WTC11 (cell line): ENCODE measurements at regions not wholly inside any gene's neighbourhood (a gene's known extent, or its start where the extent isn't known, plus 50 kb on each side); places are given as distances from the start of the nearest gene placed in this dataset.

Source experiments
- ATAC-seq: fragments of 200-7000 bp; cut with Tn5 transposase; 2 replicates; pipeline ENCODE4 v1.10.0; 2021; ENCODE audit warnings: mild to moderate bottlenecking, moderate library complexity
- CTCF ChIA-PET: fragments of 300-600 bp; sonication (Branson Sonifier 250); formaldehyde crosslinking; loops from one replicate; lab custom pipeline; 2021; ENCODE audit warnings: antibody characterized with exemption; lab: Charles Lee
- POLR2A ChIA-PET: fragments of 350-600 bp; sonication (Branson Sonifier 250); formaldehyde crosslinking; loops from one replicate; lab custom pipeline; 2021; ENCODE audit warnings: antibody characterized with exemption; lab: Charles Lee
- DNase-seq: peaks from one replicate; pipeline ENCODE4 v3.0.0; 2021; ENCODE audit warnings: low spot score
- H3K27ac Mint-ChIP-seq: 2 replicates; pipeline ENCODE4 v1.8.0; 2021; ENCODE audit warnings: mixed read lengths
- H3K27me3 Mint-ChIP-seq: 2 replicates; pipeline ENCODE4 v1.8.0; 2021; ENCODE audit warnings: low read depth, mild to moderate bottlenecking, moderate library complexity, mixed read lengths
- H3K36me3 Mint-ChIP-seq: 2 replicates; pipeline ENCODE4 v1.8.0; 2021; ENCODE audit warnings: mixed read lengths
- H3K4me1 Mint-ChIP-seq: 2 replicates; pipeline ENCODE4 v1.8.0; 2022; ENCODE audit warnings: mixed read lengths
- H3K4me3 Mint-ChIP-seq: 2 replicates; pipeline ENCODE4 v1.8.0; 2021; ENCODE audit warnings: mild to moderate bottlenecking, moderate library complexity, mixed read lengths
- H3K9me3 Mint-ChIP-seq: 2 replicates; pipeline ENCODE4 v1.8.0; 2021; ENCODE audit warnings: mixed read lengths
- ATF1 ChIP-seq: sonication (generic); formaldehyde crosslinking; IDR thresholded peaks from 2 replicates; pipeline ENCODE4 v1.8.1; 2023; ENCODE audit warnings: mild to moderate bottlenecking, moderate library complexity, missing genetic modification reagents
- CREM ChIP-seq: sonication (generic); formaldehyde crosslinking; IDR thresholded peaks from 2 replicates; pipeline ENCODE4 v1.8.1; 2022; ENCODE audit warnings: mild to moderate bottlenecking, missing genetic modification reagents, moderate library complexity
- FOXP1 ChIP-seq: sonication (generic); formaldehyde crosslinking; IDR thresholded peaks from 2 replicates; pipeline ENCODE4 v1.8.0; 2022; ENCODE audit warnings: missing genetic modification reagents, mild to moderate bottlenecking, moderate library complexity, borderline replicate concordance
- GRHL2 ChIP-seq: fragments of 250-450 bp; sonication (Bioruptor Pico); IDR thresholded peaks from 2 replicates; pipeline ENCODE4 v1.8.0; 2022; ENCODE audit warnings: mild to moderate bottlenecking, moderate library complexity; ENCODE audit not compliant: insufficient replicate concordance, severe bottlenecking
- MAX ChIP-seq: sonication (generic); formaldehyde crosslinking; IDR thresholded peaks from 2 replicates; pipeline ENCODE4 v1.8.0; 2022; ENCODE audit warnings: mild to moderate bottlenecking, missing genetic modification reagents
- NFATC4 ChIP-seq: fragments of 250-450 bp; sonication (Bioruptor Pico); IDR thresholded peaks from 2 replicates; pipeline ENCODE4 v1.9.0; 2021; ENCODE audit warnings: mild to moderate bottlenecking
- PREB ChIP-seq: sonication (generic); formaldehyde crosslinking; IDR thresholded peaks from 2 replicates; pipeline ENCODE4 v1.8.1; 2022; ENCODE audit warnings: mild to moderate bottlenecking, missing genetic modification reagents, moderate library complexity, borderline replicate concordance
- SMAD4 ChIP-seq: sonication (generic); formaldehyde crosslinking; IDR thresholded peaks from 2 replicates; pipeline ENCODE4 v1.8.0; 2022; ENCODE audit warnings: mild to moderate bottlenecking, missing genetic modification reagents
- ZNF219 ChIP-seq: sonication (generic); formaldehyde crosslinking; IDR thresholded peaks from 2 replicates; pipeline ENCODE4 v1.8.0; 2023; ENCODE audit warnings: missing genetic modification reagents, mild to moderate bottlenecking, borderline replicate concordance
- ZNF232 ChIP-seq: sonication (generic); formaldehyde crosslinking; IDR thresholded peaks from 2 replicates; pipeline ENCODE4 v1.8.0; 2022; ENCODE audit warnings: mild to moderate bottlenecking, missing genetic modification reagents
- ZNF396 ChIP-seq: fragments of 250-450 bp; sonication (Bioruptor Pico); IDR thresholded peaks from 2 replicates; pipeline ENCODE4 v1.8.0; 2021; ENCODE audit warnings: mild to moderate bottlenecking, moderate library complexity, borderline replicate concordance
- ZNF416 ChIP-seq: fragments of 250-450 bp; sonication (Bioruptor Pico); IDR thresholded peaks from 2 replicates; pipeline ENCODE4 v1.9.0; 2021; ENCODE audit warnings: mild to moderate bottlenecking, inconsistent platforms
- TF ChIP-seq, protein P1 (sequence below): sonication (generic); formaldehyde crosslinking; IDR thresholded peaks from 2 replicates; pipeline ENCODE4 v1.8.1; 2023; ENCODE audit warnings: mild to moderate bottlenecking, moderate library complexity, missing genetic modification reagents
- TF ChIP-seq, protein P2 (sequence below): sonication (generic); formaldehyde crosslinking; IDR thresholded peaks from 2 replicates; pipeline ENCODE4 v1.8.1; 2022; ENCODE audit warnings: missing genetic modification reagents, borderline replicate concordance
- TF ChIP-seq, protein P3 (sequence below): sonication (generic); formaldehyde crosslinking; IDR thresholded peaks from 2 replicates; pipeline ENCODE4 v1.8.0; 2023; ENCODE audit warnings: mild to moderate bottlenecking, missing genetic modification reagents

GRCh38 chr7:33829536-33829935 is 75.8 kb upstream of the BMPER start:
- ChIA-PET CTCF (no interaction called here), POLR2A (no interaction called here)
- Mint-ChIP-seq H3K27ac (no peak overlapping the region), H3K9me3 (no peaks in the 10 kb centered on the region), H3K36me3 (no peaks in the 10 kb centered on the region), H3K27me3 (no peaks in the 10 kb centered on the region), H3K4me3 (no peak overlapping the region), H3K4me1 (peaks cover 3% of the 10 kb centered on the region; the same call in 1 of the 2 replicates)
- TF ChIP-seq, protein P1, sequence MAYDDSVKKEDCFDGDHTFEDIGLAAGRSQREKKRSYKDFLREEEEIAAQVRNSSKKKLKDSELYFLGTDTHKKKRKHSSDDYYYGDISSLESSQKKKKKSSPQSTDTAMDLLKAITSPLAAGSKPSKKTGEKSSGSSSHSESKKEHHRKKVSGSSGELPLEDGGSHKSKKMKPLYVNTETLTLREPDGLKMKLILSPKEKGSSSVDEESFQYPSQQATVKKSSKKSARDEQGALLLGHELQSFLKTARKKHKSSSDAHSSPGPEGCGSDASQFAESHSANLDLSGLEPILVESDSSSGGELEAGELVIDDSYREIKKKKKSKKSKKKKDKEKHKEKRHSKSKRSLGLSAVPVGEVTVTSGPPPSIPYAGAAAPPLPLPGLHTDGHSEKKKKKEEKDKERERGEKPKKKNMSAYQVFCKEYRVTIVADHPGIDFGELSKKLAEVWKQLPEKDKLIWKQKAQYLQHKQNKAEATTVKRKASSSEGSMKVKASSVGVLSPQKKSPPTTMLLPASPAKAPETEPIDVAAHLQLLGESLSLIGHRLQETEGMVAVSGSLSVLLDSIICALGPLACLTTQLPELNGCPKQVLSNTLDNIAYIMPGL: no peak
- TF ChIP-seq CREM (CRISPR knock-in tag): no peak
- no peak for TF ChIP-seq GRHL2
- TF ChIP-seq, protein P2, sequence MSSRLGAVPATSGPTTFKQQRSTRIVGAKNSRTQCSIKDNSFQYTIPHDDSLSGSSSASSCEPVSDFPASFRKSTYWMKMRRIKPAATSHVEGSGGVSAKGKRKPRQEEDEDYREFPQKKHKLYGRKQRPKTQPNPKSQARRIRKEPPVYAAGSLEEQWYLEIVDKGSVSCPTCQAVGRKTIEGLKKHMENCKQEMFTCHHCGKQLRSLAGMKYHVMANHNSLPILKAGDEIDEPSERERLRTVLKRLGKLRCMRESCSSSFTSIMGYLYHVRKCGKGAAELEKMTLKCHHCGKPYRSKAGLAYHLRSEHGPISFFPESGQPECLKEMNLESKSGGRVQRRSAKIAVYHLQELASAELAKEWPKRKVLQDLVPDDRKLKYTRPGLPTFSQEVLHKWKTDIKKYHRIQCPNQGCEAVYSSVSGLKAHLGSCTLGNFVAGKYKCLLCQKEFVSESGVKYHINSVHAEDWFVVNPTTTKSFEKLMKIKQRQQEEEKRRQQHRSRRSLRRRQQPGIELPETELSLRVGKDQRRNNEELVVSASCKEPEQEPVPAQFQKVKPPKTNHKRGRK (CRISPR knock-in tag): no peak
- no peak for TF ChIP-seq FOXP1
- no peak for TF ChIP-seq NFATC4 (CRISPR knock-in tag)
- TF ChIP-seq ZNF219 (CRISPR knock-in tag): no peak
- TF ChIP-seq ZNF232: no peak
- TF ChIP-seq ZNF416 (CRISPR knock-in tag): no peak
- no peak for TF ChIP-seq ATF1 (CRISPR knock-in tag)
- no peak for TF ChIP-seq MAX (CRISPR knock-in tag)
- TF ChIP-seq, protein P3, sequence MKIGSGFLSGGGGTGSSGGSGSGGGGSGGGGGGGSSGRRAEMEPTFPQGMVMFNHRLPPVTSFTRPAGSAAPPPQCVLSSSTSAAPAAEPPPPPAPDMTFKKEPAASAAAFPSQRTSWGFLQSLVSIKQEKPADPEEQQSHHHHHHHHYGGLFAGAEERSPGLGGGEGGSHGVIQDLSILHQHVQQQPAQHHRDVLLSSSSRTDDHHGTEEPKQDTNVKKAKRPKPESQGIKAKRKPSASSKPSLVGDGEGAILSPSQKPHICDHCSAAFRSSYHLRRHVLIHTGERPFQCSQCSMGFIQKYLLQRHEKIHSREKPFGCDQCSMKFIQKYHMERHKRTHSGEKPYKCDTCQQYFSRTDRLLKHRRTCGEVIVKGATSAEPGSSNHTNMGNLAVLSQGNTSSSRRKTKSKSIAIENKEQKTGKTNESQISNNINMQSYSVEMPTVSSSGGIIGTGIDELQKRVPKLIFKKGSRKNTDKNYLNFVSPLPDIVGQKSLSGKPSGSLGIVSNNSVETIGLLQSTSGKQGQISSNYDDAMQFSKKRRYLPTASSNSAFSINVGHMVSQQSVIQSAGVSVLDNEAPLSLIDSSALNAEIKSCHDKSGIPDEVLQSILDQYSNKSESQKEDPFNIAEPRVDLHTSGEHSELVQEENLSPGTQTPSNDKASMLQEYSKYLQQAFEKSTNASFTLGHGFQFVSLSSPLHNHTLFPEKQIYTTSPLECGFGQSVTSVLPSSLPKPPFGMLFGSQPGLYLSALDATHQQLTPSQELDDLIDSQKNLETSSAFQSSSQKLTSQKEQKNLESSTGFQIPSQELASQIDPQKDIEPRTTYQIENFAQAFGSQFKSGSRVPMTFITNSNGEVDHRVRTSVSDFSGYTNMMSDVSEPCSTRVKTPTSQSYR (CRISPR knock-in tag): no peak
- ATAC-seq (no peak), DNase-seq (no peak)

- Mint-ChIP-seq H3K27ac (no peak overlapping the region), H3K4me3 (no peak overlapping the region), H3K27me3 (no peaks in the 10 kb centered on the region), H3K4me1 (peaks cover 3% of the 10 kb centered on the region; the same call in 1 of the 2 replicates), H3K36me3 (peaks cover 2% of the 10 kb centered on the region), H3K9me3 (peaks cover 4% of the 10 kb centered on the region)
- ATAC-seq (no peak), DNase-seq (no peak)
- TF ChIP-seq NFATC4 (CRISPR knock-in tag) (no peak), PREB (CRISPR knock-in tag) (no peak), ZNF396 (CRISPR knock-in tag) (no peak), SMAD4 (CRISPR knock-in tag) (no peak)
- ChIA-PET CTCF (interaction anchor here (1.3 kb wide), 1 partner anchor 101 kb away, joined by 4 read pairs; no protein-coding TSS in a partner anchor), POLR2A (no interaction called here)
Observed at GRCh38 chr7:33831389-33832141, 73.8 kb upstream of the BMPER start.
